DMS79 (cell line): ENCODE measurements at regions not wholly inside any gene's neighbourhood (a gene's known extent, or its start where the extent isn't known, plus 50 kb on each side); places are given as distances from the start of the nearest gene placed in this dataset.
"Not testable (repeated sequence)": the region's sequence is repeated elsewhere in the genome, so short reads cannot be mapped to it uniquely, and the experiment has no call there.

ENCODE experiments used
- DNase-seq: peaks from one replicate; lab custom pipeline; 2025; lab: John Stamatoyannopoulos, UW

DNA sequence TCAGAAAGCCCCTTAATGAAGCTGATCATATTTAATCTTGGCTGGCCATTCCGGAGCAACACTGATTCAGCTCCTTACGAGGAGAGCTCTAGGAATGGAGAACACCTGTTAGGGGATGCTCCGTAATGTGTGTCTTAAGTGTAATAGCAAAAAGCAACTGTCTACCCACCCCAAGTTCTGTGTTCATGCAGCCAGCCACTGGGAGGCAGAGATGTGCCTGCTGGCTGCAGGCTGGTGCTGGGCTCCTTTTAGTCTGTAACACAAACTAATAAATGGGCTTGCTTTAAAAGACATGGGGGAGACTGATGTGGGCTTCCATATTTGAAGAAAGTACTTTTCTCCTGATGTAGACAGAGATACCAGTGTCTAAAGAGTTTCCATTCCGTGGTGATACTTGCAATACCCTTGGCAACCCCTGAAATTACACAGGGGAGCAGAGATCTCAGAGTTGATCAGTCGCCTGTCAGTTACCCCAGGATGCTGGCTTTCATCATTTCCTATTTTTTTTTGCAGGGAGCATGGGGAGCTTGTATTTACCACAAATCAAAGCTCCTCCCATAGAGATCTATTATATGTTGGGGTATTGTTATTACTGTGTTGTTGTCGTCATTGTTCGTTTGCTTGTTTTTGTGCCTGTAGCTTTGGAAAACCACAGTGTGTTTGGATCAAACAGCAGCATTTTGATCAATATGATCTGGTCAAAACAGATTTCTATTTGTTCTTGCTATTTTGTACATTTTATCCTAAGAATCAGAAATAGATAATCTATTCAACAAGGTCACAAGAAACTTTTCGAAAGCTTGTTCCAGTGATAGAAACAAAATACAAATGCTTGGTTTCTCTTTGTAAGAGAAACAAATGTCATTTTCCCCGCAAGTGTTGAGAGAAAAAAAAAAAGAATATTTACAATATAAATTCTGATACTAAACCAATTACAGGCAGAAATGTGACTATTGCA, 65.8 kb downstream of the MTX3 start:
- no peak for DNase-seq

DNA sequence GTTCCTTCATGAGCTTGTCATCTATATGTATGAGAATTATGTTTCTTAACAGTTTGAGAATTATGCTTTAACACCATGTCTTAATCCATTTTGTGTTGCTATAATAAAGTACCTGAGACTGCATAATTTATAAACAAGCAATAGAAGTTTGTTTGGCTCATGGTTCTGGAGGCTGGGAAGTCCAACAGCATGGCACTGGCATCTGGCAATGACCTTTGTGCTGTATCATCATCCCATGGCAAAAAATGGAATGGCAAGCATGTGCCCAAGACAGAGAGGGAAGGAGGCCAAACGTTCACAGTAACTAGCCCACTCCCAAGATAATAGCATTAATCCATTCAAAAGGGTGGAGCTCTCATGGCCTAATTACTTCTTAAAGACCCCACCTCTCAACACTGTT, 67.6 kb downstream of the MTX3 start:
- no peak for DNase-seq

DNA sequence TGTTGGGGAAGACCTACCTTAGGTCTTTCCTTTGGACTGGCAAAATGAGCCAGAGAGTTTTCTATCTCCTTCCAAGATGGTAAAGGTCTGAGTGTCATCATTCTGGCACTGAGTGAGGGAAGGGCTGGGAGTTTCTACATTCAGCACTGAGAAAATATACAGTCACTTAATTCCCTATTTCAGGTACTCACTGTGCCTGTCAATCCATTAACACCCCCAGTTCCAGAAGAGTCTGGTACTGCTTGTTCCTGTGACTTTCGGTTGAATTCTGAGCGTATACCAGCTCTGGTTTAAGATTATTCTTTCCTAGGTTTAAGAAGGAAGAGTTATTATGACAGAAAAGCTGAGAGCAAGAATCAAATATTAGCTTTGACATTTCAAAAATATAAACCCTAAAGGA, 68.4 kb downstream of the MTX3 start:
- DNase-seq: no peak

DNA sequence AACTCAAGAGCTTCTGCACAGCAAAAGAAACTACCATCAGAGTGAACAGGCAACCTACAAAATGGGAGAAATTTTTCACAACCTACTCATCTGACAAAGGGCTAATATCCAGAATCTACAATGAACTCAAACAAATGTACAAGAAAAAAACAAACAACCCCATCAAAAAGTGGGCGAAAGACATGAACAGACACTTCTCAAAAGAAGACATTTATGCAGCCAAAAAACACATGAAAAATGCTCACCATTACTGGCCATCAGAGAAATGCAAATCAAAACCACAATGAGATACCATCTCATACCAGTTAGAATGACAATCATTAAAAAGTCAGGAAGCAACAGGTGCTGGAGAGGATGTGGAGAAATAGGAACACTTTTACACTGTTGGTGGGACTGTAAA, 83.6 kb downstream of the MTX3 start:
- not testable (repeated sequence) for DNase-seq

DNA sequence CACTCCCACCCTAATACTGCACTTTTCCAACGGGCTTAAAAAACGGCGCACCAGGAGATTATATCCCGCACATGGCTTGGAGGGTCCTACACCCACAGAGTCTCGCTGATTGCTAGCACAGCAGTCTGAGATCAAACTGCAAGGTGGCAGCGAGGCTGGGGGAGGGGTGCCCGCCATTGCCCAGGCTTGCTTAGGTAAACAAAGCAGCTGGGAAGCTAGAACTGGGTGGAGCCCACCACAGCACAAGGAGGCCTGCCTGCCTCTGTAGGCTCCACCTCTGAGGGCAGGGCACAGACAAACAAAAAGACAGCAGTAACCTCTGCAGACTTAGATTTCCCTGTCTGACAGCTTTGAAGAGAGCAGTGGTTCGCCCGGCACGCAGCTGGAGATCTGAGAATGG, 88.5 kb downstream of the MTX3 start:
- not testable (repeated sequence) for DNase-seq

DNA sequence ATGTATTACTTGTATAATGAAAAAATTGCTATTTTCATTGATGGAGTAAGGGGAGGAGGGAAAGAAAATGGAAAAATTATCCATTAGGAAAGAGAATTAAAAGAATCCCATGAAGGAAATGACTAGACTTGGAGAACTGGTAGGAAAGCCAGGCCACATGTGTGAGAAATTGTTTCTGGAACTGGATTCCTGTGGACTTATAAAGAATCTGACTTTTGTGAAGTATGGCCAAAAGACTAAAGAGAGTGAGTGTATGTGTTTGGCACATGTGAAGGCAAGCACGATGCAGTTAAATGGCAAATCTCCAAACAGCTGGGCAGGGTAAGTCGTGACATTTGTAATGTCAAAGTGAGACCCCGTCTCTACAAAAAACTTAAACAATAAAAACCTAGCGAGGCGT, 89.4 kb downstream of the MTX3 start:
- no peak for DNase-seq

DNA sequence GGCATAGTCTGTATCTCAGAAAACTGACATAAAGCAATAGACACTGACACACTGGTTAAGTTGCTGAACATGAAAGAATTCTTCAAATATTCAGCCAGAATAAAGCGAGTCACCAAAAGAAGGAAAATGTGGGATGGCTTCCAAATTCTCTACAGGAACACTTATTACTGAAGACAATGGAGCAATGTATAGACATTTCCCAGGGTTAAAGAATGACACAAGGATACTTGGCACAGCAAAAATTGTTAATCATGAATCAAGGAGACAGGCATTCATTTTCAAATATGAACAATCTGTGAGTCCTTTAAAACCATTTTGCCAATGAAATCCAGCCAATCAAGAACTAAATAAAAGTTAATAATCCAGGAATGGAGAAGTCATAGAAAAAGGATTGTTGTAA, 92.5 kb downstream of the MTX3 start:
- no peak for DNase-seq

DNA sequence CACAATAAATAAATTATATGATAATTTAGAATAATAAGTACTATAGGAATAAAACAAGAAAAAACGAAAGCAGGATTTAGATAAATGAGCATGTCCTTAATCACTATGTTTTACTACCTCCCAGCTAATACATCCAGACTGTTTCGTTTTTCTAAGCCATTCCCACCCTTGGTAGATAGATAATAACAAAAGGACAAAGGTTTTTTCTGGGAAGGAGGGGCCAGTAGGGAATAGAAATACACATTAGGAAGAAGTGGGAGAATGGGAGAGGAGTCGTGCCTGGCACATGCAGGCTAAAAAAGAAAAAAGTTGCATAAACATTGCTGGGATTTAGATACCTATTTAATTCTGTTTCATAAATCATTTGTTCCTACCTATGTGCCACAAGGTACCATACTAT, 97.1 kb downstream of the MTX3 start:
- no peak for DNase-seq

DNA sequence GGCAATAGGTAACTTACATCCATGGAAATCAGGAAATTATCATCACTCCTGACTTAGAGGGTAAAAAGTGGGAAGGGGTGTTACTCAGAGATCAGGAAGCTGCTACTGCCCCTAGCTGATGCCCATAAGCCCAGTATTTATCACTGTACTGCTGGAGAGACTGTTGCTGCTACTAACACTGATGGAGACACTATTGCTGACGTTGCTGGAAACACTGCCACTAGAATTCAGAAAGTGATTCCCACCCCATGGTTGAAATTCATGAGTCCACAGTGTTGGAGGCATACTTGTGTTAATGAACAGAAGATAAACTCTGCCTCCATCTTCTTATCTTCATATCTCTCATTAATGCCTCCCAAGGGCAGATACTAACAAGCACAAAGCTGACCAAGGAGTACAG, 97.6 kb downstream of the MTX3 start:
- DNase-seq: no peak

DNA sequence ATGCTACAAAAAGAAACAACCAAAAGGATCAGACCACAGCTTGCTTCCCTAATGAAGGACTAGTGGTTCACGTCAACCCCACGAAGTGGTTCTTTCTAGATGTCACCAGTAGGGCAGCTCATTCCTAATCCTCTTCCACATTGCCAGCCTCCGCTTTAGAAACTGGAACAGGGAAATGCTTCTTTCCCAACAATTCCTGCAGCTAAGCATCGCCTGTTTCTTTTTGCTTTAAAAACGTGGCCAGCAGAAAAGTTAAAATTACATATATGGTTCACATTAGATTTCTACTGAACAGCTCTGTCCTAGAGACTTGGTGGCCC, 100.2 kb downstream of the MTX3 start:
- DNase-seq: no peak

DNA sequence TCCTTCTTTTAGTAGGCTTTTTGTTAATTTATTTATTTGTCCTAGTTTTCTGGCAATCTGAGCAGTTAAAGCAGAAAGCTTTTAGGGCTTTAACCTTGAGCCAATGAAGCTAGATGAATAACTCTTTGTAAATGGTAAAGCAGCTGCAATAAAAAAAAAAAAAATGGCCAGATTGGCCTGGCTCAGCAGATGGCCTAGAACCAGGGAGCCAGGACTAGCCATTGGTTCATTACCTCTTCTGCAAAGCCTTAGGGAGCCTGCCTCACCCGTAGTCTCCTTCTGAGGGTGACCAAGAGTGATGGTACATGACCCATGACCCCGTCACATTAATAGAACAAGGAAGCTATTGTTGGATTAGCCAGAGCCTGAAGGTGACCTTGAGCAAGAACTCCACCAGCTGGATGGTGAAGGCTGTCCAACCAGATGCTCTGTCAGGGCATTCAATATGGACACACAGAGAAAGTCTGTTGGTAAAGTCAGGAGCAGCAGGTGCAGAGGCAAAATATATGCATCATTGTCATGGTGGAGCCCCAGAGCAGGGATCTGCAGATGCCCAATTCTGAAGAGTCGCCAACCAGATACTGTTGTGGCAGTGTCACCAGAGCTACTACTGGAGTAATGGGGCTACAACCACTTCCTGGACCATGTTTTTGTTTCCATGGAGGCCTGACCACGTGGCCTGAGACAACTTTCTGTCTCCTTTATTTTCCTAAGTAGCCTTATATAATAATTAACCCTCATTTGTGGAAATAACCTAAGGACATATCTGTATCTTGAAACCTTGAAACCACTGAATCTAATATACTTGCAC, 100.7 kb downstream of the MTX3 start:
- no peak for DNase-seq

DNA sequence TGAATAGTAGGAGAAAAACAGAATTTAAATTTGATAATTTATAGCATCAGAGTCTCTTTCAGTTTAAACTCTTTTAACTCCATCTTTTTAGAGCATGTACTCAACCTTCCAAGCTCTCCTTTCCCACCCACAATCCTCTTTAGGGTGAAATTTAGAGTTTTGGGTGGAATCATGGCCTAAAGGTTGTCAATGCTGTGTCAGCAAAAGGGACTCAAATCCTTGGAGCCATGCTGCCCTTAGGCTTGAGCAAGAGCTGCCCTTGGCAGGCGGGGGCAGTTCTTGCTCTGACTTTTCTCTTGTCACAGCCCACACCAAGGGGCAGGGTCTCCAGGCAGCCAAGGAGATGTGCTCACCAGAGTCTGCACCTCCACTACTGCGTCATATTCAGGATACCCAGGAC, 102.4 kb downstream of the MTX3 start:
- no peak for DNase-seq

DNA sequence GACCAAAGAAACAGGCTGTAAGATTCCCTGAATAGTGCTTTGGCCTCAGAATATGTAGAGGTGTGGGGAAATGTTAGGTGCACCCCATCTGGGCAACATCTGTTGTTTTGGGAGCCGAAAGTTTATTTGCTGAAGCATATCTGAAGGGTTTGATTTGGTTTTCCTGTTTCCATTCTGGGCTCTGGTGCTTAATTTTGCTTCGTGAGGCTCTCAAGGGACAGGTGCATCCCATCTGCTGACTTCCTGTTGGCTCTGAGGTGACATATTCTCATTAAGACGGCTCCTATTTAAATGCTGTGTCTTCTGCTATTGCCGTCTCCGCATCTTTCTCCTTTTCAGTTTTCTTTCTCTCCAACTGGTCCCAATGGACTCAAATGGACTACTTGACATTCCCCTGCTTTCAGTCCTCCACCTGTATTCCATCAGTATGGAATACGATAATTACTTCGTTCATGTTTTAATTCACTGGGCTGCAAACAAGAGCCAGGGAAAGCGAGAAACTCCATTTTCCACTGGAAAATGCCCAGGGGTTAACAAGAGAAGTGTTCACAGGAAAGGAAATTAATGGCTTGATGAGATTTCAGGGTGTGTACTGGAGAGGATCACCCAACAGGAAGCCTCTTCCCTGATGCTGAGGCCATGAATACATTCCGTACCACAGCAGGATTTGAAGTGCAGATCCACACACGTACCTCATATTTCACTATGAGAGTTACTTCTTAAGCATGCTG, 104.0 kb downstream of the MTX3 start:
- no peak for DNase-seq

DNA sequence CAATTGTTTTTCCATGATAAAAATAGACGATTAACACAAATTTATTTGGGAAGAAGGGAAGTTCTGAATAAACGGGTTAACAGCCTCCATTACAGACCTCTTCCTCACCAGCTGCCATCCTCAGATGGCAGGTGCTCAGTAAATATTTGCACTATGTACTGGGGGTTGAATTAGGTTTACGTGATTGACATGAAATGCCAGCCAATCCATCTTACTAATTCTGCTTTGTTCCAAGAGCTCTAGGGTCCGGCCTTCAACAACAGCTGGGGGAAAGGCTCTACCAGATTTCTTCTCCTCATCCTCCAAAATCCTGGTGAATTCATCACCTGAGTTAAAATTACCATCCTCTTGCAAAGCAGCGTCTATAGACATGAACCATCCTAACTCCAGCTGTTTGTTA, 104.6 kb downstream of the MTX3 start:
- no peak for DNase-seq

DNA sequence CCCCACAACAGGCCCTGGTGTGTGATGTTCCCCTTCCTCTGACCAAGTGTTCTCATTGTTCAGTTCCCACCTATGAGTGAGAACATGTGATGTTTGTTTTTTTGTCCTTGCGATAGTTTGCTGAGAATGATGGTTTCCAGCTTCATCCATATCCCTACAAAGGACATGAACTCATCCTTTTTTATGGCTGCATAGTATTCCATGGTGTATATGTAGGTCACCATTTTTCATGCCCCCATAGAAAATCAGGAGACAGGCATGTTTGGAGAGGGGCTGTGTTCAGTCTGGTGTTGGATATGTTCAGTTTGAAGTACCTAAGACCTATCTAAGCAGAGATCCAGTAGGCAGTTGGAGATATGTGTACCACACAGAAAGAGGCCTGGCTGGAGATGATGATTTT, 111.2 kb downstream of the MTX3 start:
- not testable (repeated sequence) for DNase-seq

DNA sequence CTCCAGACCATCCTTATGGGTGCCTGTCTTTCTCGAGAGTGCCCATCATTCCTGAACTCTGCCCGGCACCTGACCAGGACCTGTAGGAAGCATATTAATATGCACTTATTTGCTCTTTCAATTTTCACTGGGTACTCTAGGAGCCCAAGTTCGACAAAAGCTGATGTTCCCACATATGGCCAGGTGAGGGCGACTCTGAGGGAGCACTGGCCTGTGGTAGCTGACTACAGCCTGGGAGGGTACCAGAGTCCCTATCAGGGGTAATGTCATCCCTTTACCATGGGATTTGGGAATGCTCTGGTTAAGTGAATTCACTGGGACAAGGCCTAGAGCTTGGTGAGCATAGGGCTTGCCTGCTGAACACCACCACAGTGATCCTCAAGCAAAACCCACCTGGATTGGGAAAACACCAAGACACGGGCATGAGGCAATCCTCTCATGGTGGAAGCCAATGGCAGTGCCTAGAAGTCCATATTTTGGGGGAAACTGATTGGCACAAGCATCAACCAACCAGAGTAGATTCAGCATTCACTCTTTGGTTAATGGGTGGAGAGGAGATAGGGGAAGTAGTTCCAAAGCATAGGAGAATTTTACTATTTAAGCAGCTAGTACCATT, 112.2 kb downstream of the MTX3 start:
- DNase-seq: no peak

DNA sequence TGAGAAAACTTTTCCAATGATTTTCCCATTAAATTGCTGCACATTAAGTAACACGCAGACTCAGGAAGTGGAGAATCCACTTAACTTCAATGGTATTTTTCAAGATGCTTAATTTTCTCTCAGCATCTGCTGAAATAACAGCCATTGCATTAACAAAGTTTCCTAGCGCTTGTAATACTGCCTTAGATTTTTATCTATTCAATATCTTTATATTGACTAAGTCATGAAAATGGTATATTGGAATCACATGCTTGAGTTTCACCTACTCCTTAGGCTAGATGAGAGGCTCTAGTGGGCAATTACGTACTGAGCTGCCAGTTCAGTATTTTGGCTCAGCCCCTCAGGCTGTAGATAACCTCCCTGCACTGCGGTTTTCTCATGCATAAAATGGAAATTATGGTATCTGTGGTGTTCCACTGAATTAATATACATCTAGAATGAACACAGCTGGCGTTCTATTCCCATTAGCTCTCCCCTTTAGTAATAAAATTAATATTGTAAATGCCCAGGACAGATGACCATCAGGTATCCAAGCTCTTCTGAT, 112.9 kb downstream of the MTX3 start:
- DNase-seq: no peak

DNA sequence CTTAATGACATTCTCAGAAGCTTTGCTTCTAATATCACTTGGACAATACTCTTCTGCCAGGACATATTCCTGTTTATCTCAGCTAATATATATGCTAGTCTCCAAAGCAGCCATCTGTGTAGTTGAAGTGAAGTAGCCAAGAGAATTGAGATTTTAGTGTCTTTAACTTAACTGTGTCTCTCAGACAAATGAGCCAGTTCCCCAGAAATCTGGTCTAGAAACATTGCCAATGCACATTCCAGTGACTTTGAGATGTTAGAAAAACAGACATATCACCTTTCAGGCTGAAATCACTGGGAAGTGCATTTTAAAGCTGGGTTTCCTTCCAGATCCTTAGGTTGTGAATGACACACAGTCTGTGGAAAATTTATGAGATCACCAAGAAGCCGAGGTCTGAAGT, 114.6 kb downstream of the MTX3 start:
- no peak for DNase-seq

DNA sequence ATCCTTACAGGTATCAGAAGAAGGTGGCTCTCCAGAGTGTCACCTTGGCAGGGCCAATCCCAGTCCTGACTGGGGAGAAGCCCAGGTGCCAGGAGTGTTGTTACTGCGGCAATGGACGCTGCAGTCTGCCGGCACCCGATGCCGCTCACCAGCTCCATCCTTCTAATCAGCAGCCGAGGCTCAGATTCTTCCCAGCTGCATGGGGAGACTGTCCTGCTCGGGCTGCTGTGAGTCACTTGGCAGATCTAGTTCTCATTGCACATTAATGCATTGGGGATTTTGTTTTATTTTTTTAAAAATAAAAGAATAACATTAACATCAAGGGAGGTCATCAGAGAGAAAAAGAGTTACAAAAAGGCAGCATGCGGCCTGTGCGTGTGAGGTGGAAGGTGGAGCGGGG, 115.8 kb downstream of the MTX3 start:
- DNase-seq: no peak

DNA sequence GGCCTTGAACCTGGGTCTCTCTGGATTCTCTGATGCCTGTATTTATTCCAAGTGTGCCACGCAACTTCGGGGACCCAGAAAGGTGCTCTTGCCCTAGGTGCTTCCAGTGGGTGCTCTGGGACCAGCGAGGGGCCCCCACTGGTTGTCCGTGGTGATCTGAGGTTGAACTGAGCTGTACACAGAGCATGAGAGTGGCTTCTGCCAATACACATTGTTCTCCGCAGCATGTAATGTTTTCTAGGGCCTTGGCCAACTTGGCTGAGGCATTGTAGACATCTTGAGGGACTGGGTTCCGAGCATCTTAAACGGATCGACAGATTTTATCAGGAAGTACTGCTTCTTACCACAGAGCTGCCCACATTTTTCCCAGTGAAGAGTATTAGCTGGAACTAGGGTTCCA, 117.9 kb downstream of the MTX3 start:
- no peak for DNase-seq

DNA sequence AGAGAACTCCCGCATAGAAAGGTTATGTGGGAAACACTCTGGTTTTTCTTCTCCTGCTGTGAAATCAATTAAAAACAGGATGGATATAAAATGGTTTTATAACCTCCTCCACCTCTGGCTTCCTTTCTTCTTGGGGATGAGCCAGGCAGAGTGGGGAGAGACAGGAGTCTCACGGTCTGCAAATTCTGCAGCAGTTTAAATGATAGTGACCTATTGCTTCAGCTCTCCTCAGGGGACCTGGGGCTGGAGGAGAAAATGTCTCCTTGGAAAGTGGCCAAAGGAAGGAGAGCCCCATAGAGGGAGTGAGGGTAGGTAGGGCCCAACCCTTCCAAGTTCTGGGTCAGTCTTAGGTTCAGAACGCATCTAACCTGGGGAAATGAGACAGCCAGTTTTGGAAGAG, 118.8 kb downstream of the MTX3 start:
- DNase-seq: no peak
